ENCODE measurements at regions not wholly inside any gene's neighbourhood (a gene's known extent, or its start where the extent isn't known, plus 50 kb on each side); places are given as distances from the start of the nearest gene placed in this dataset.

GRCh38 chr13:99717959-99718674 is 216.8 kb downstream of the TM9SF2 start (continued):
- peak; percentile 56 for TF ChIP-seq CHD7 (IDR thresholded peaks at IDR 0.05; ENCODE audit: insufficient replicate concordance, low read length)
- 0 out of 4 replicates have a peak, but pooled peaks of 1 of the 2 experiments have one; percentile 5 for TF ChIP-seq RAD21 (IDR thresholded peaks at IDR 0.05 in 1 of 2, conservative IDR thresholded peaks at IDR 0.05 in 1 of 2; ENCODE audit: low read depth in 2 of 2, low read length in 2 of 2)
- TF ChIP-seq SIN3A (conservative IDR thresholded peaks at IDR 0.05 in 1 of 2, IDR thresholded peaks at IDR 0.05 in 1 of 2; ENCODE audit: low read depth in 1 of 2, low read length in 2 of 2): no peak
- peak; percentile 96 for TF ChIP-seq KDM1A (IDR thresholded peaks at IDR 0.05; ENCODE audit: borderline replicate concordance, low read length)
- TF ChIP-seq HDAC2 (IDR thresholded peaks at IDR 0.05; ENCODE audit: borderline replicate concordance in 1 of 2, low read depth in 2 of 2, low read length in 2 of 2): peak in 1 of 2 experiments; percentile 49; a peak in 1 of 4 replicates

Data from H1 (cell line).